CD14-positive monocyte (primary cell): ENCODE measurements at regions not wholly inside any gene's neighbourhood (a gene's known extent, or its start where the extent isn't known, plus 50 kb on each side); places are given as distances from the start of the nearest gene placed in this dataset.

Experiments used
- DNase-seq, 3 donors: peaks; one replicate each; pipeline ENCODE4 v3.0.0-alpha.2; 2011 to 2022
- H2AFZ ChIP-seq: 2 replicates; pipeline ENCODE4 v1.6.0; 2012; ENCODE audit warnings: mild to moderate bottlenecking, low read depth, low read length, inconsistent platforms; ENCODE audit not compliant: insufficient read depth, poor library complexity, severe bottlenecking
- H3K27ac ChIP-seq, 2 donors: 1 replicate in 1 of 2; 2 replicates in 1 of 2; pipeline ENCODE4 v1.5.1; 2012 to 2013; ENCODE audit warnings: low read length in 2 of 2, control low read depth in 1 of 2, inconsistent platforms in 1 of 2, low read depth in 1 of 2, mild to moderate bottlenecking in 1 of 2
- H3K27me3 ChIP-seq, 2 donors: one replicate each; pipeline versions ENCODE4 v1.6.0 to v1.6.1; 2011 to 2013; ENCODE audit warnings: low read length in 2 of 2; ENCODE audit not compliant: control insufficient read depth in 2 of 2, insufficient read depth in 2 of 2
- H3K36me3 ChIP-seq, 2 donors: replicated peaks in 1 of 2; 1 replicate in 1 of 2; 2 replicates in 1 of 2; pipeline versions ENCODE4 v1.5.1 to v1.6.1; 2012 to 2013; ENCODE audit warnings: low read length in 2 of 2, control low read depth in 1 of 2, inconsistent platforms in 1 of 2, mild to moderate bottlenecking in 1 of 2; ENCODE audit not compliant: insufficient read depth in 2 of 2, control insufficient read depth in 1 of 2
- H3K4me1 ChIP-seq, 2 donors: 1 replicate in 1 of 2; 2 replicates in 1 of 2; pipeline versions ENCODE4 v1.5.1 to v1.6.1; 2012 to 2013; ENCODE audit warnings: low read length in 2 of 2, control low read depth in 1 of 2, inconsistent platforms in 1 of 2, mild to moderate bottlenecking in 1 of 2, moderate library complexity in 1 of 2; ENCODE audit not compliant: insufficient read depth in 2 of 2, control insufficient read depth in 1 of 2
- H3K4me2 ChIP-seq: replicated peaks from 2 replicates; pipeline ENCODE3; 2012; ENCODE audit warnings: low read length, moderate library complexity, mild to moderate bottlenecking; ENCODE audit not compliant: poor library complexity, severe bottlenecking; ENCODE audit errors: extremely low read depth
- H3K4me3 ChIP-seq, 3 experiments: fragments of 200-600 bp in 1 of 3; sonication (generic) in 1 of 3; replicated peaks in 1 of 3; 1 replicate in 2 of 3; 2 replicates in 1 of 3; pipeline ENCODE4 v1.5.1; 2011 to 2013; ENCODE audit warnings: low read length in 3 of 3, mild to moderate bottlenecking in 3 of 3, control low read depth in 2 of 3, low read depth in 2 of 3, inconsistent platforms in 1 of 3, moderate library complexity in 1 of 3
- H3K79me2 ChIP-seq: 2 replicates; pipeline ENCODE4 v1.6.0; 2012; ENCODE audit warnings: mild to moderate bottlenecking, control low read depth, inconsistent platforms, low read length, moderate library complexity; ENCODE audit not compliant: insufficient read depth
- H3K9ac ChIP-seq: 2 replicates; pipeline ENCODE4 v1.6.0; 2017; ENCODE audit warnings: low read length, mild to moderate bottlenecking; ENCODE audit not compliant: insufficient read depth, poor library complexity, severe bottlenecking
- H3K9me3 ChIP-seq, 2 donors: replicated peaks in 1 of 2; 1 replicate in 1 of 2; 2 replicates in 1 of 2; pipeline versions ENCODE4 v1.5.1 to v1.6.1; 2012 to 2013; ENCODE audit warnings: low read length in 2 of 2, control low read depth in 1 of 2; ENCODE audit not compliant: control insufficient read depth in 1 of 2, insufficient read depth in 1 of 2
- H4K20me1 ChIP-seq: 2 replicates; pipeline ENCODE4 v1.6.0; 2012; ENCODE audit warnings: mild to moderate bottlenecking, low read length, control low read depth, moderate library complexity; ENCODE audit not compliant: insufficient read depth
- H3K27ac Mint-ChIP-seq, 7 donors: one replicate each; pipeline ENCODE4 v1.8.0; 2020; ENCODE audit warnings: mild to moderate bottlenecking in 7 of 7, mixed read lengths in 7 of 7, moderate library complexity in 6 of 7, inconsistent platforms in 2 of 7
- H3K27me3 Mint-ChIP-seq, 3 donors: one replicate each; pipeline ENCODE4 v1.8.0; 2021 to 2022; ENCODE audit warnings: low read depth in 3 of 3, mild to moderate bottlenecking in 3 of 3, mixed read lengths in 3 of 3, moderate library complexity in 3 of 3, inconsistent platforms in 1 of 3
- H3K36me3 Mint-ChIP-seq, 2 donors: one replicate each; pipeline ENCODE4 v1.8.0; 2020; ENCODE audit warnings: mixed read lengths in 2 of 2, inconsistent platforms in 1 of 2, mild to moderate bottlenecking in 1 of 2
- H3K4me1 Mint-ChIP-seq: one replicate; pipeline ENCODE4 v1.8.0; 2020; ENCODE audit warnings: mild to moderate bottlenecking, mixed read lengths
- H3K4me3 Mint-ChIP-seq, 2 donors: one replicate each; pipeline ENCODE4 v1.8.0; 2020; ENCODE audit warnings: mild to moderate bottlenecking in 2 of 2, mixed read lengths in 2 of 2, moderate library complexity in 1 of 2
- H3K9me3 Mint-ChIP-seq, 7 donors: one replicate each; pipeline ENCODE4 v1.8.0; 2020 to 2022; ENCODE audit warnings: mixed read lengths in 7 of 7, mild to moderate bottlenecking in 6 of 7, moderate library complexity in 6 of 7, inconsistent platforms in 2 of 7
- CTCF ChIP-seq: fragments of 200-600 bp; IDR thresholded peaks from one replicate; pipeline ENCODE4 v1.8.0; 2022; ENCODE audit warnings: antibody characterized with exemption, mild to moderate bottlenecking
- WGBS: methylation state at CpG from one replicate; pipeline ENCODE4 v1.1.5; 2013; ENCODE audit warnings: missing lambda C conversion rate; ENCODE audit not compliant: insufficient coverage; 5-methylcytosine and 5-hydroxymethylcytosine counted together
- intact Hi-C, 2 donors: fragments of 100-400 bp; cut with micrococcal nuclease; formaldehyde crosslinking; loops; one replicate each; pipeline versions ENCODE4 v1.15.0 to v1.15.1; 2023

GRCh38 chr1:191685669-191686068 lies 472.6 kb upstream of the RGS18 start:
- no peak overlapping the region for H3K4me2 ChIP-seq
- Mint-ChIP-seq H3K27me3 (no peaks in the 10 kb centered on the region), H3K36me3 (no peaks in the 10 kb centered on the region), H3K4me3 (no peak overlapping the region), H3K4me1 (no peaks in the 10 kb centered on the region), H3K27ac (no peak overlapping the region), H3K9me3 (peaks cover 3 to 17% (median 9%) of the 10 kb centered on the region in 7 donors)
- no peaks in the 10 kb centered on the region for H3K79me2 ChIP-seq
- no peak overlapping the region for H3K4me3 ChIP-seq
- H2AFZ ChIP-seq = no peak overlapping the region
- no peaks in the 10 kb centered on the region for H4K20me1 ChIP-seq
- H3K4me1 ChIP-seq = no peaks in the 10 kb centered on the region
- no peak for DNase-seq
- H3K9ac ChIP-seq = no peak overlapping the region
- TF ChIP-seq CTCF = no peak
- no peaks in the 10 kb centered on the region for H3K27me3 ChIP-seq
- no peak overlapping the region for H3K27ac ChIP-seq
- H3K9me3 ChIP-seq = peaks cover 7 to 16% of the 10 kb centered on the region in 2 donors
- no peaks in the 10 kb centered on the region for H3K36me3 ChIP-seq
- WGBS = no CpG with 5 or more reads among the region's 1 CpG
- intact Hi-C loops = no loop called here

GRCh38 chr1:191687721-191688120 lies 470.5 kb upstream of the RGS18 start:
- Histone ChIP-seq H3K9me3 (peaks cover 7 to 22% of the 10 kb centered on the region in 2 donors), H3K36me3 (no peaks in the 10 kb centered on the region), H2AFZ (no peak overlapping the region), H3K4me2 (no peak overlapping the region), H3K9ac (no peak overlapping the region), H3K79me2 (no peaks in the 10 kb centered on the region), H3K27me3 (no peaks in the 10 kb centered on the region), H3K4me1 (no peaks in the 10 kb centered on the region), H4K20me1 (no peaks in the 10 kb centered on the region), H3K27ac (no peak overlapping the region), H3K4me3 (no peak overlapping the region)
- Mint-ChIP-seq H3K36me3 (no peaks in the 10 kb centered on the region), H3K4me3 (no peak overlapping the region), H3K27me3 (no peaks in the 10 kb centered on the region), H3K27ac (no peak overlapping the region), H3K9me3 (peaks cover 4 to 19% (median 7%) of the 10 kb centered on the region in 7 donors), H3K4me1 (no peaks in the 10 kb centered on the region)
- no peak for TF ChIP-seq CTCF
- WGBS = 67% methylated on average over 3 of the region's 3 CpGs
- DNase-seq = no peak
- intact Hi-C loops = no loop called here
